ENCODE measurements at regions not wholly inside any gene's neighbourhood (a gene's known extent, or its start where the extent isn't known, plus 50 kb on each side); places are given as distances from the start of the nearest gene placed in this dataset.
A peak's percentile ranks its signal among the peaks of the same experiment; 100 is the strongest.

DNA sequence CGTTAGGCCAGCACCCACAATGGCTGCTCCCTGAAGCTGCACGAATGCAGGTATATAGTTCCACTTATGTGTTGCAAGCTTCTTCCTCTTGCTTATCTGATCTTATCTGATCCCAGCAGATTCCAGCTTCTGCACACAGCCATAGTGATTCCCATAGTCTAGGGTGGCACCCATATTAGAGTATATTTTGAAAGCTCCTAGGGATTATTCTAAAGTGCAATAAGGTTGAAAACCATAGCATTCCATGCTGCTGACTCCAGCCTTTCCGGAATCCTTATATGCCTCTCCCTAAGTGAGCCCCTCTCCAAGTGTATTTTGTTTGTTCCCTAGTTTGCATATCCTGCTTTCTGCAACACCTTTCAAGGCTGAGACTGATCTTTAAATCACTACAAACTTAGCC, 432.0 kb downstream of the SETD4 start:
- TF ChIP-seq SMC3 (IDR thresholded peaks at IDR 0.05) (no peak), TFCP2L1 (CRISPR knock-in tag; IDR thresholded peaks at IDR 0.05) (no peak), FOSL2 (IDR thresholded peaks at IDR 0.05) (no peak), FOSL2 (CRISPR knock-in tag; IDR thresholded peaks at IDR 0.05) (no peak), RAD21 (conservative IDR thresholded peaks at IDR 0.05 in 1 of 2, IDR thresholded peaks at IDR 0.05 in 1 of 2) (no peak)
- TF ChIP-seq, protein P1, sequence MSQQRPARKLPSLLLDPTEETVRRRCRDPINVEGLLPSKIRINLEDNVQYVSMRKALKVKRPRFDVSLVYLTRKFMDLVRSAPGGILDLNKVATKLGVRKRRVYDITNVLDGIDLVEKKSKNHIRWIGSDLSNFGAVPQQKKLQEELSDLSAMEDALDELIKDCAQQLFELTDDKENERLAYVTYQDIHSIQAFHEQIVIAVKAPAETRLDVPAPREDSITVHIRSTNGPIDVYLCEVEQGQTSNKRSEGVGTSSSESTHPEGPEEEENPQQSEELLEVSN (IDR thresholded peaks at IDR 0.05; ENCODE audit: borderline replicate concordance, low read depth) = no peak
- no peak for FAIRE-seq
- WGBS (ENCODE audit: missing lambda C conversion rate) = 25% methylated on average over 3 of the region's 3 CpGs
- no peak overlapping the region for H3K4me2 ChIP-seq
- no peaks in the 10 kb centered on the region for H3K9me3 ChIP-seq
- H3K4me3 ChIP-seq = no peak overlapping the region
- H3K4me1 ChIP-seq = no peaks in the 10 kb centered on the region
- no peak for DNase-seq (ENCODE audit: low read depth in 1 of 2, low spot score in 1 of 2)
- no peak overlapping the region for H3K27ac ChIP-seq
- CTCF ChIA-PET = no interaction called here
- ATAC-seq = no peak
- POLR2A ChIA-PET = no interaction called here

DNA sequence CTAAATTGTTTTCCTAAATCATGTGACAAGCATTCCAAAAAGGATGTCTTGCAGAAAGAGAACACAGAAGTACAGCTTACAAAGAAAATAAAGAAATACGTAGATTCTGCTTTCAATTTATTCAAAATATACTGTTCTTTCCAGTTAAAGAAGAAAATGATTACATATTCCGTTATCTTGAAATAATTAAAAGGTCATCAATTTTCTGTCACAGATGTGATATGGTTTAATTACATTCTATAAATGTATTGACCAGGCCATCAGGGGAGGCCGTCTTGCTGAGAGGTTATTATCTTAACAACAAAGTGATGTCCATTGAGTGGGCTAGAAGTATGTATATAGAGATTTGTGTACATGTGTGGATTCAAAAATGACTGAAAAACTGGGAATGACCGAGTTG, 432.9 kb downstream of the SETD4 start:
- ChIA-PET POLR2A (no interaction called here), CTCF (no interaction called here)
- ATAC-seq (no peak), FAIRE-seq (no peak), DNase-seq (ENCODE audit: low read depth in 1 of 2, low spot score in 1 of 2) (no peak)
- H3K9me3 ChIP-seq = no peaks in the 10 kb centered on the region
- 11% methylated on average over 4 of the region's 4 CpGs for WGBS (ENCODE audit: missing lambda C conversion rate)
- no peak overlapping the region for H3K4me2 ChIP-seq
- no peak overlapping the region for H3K4me3 ChIP-seq
- peak; percentile 37 for TF ChIP-seq MAFK (IDR thresholded peaks at IDR 0.05; ENCODE audit: partially characterized antibody)
- no peak for TF ChIP-seq PHF8 (IDR thresholded peaks at IDR 0.05; ENCODE audit: borderline replicate concordance, low read depth)
- H3K27ac ChIP-seq = no peak overlapping the region
- no peaks in the 10 kb centered on the region for H3K4me1 ChIP-seq

DNA sequence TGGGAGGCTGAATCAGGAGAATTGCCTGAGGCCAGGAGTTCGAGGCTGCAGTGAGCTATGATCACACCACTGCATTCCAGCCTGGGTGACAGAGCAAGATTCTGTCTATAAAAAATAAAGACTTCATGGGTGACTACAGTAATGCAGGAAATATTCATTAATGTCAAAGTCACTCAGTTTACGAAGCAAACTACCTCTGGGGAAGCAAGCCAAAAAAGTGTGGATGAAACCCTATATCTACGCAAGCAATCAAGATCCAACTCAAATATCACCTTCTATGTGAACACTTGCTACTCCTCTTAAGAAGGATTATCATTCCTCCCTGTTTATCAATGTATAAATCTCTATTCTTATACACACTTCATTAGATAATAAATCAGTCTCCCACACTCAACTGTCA, 434.8 kb downstream of the SETD4 start:
- DNase-seq (ENCODE audit: low read depth in 1 of 2, low spot score in 1 of 2) = no peak
- Histone ChIP-seq H3K9me3 (no peaks in the 10 kb centered on the region), H3K4me3 (no peak overlapping the region), H3K27ac (no peak overlapping the region), H3K4me2 (no peak overlapping the region), H3K4me1 (no peaks in the 10 kb centered on the region)
- no peak for FAIRE-seq
- ChIA-PET POLR2A (no interaction called here), CTCF (interaction anchor here (2.0 kb wide), 1 partner anchor 10 kb away, joined by 5 read pairs; no protein-coding TSS in a partner anchor)
- 28% methylated on average over 3 of the region's 3 CpGs for WGBS (ENCODE audit: missing lambda C conversion rate)
- ATAC-seq = no peak
- TF ChIP-seq NFE2L2 (conservative IDR thresholded peaks at IDR 0.05; ENCODE audit: low read length) = no peak
- TF ChIP-seq CHD4 (IDR thresholded peaks at IDR 0.05; ENCODE audit: borderline replicate concordance) = no peak
- TF ChIP-seq FOSL2 (IDR thresholded peaks at IDR 0.05) = no peak
- no peak for TF ChIP-seq FOSL2 (CRISPR knock-in tag; IDR thresholded peaks at IDR 0.05)
- TF ChIP-seq CEBPB (IDR thresholded peaks at IDR 0.05) = no peak
- no peak for TF ChIP-seq EHMT2 (IDR thresholded peaks at IDR 0.05; ENCODE audit: low read depth)
- TF ChIP-seq CHD2 (IDR thresholded peaks at IDR 0.05; ENCODE audit: low read length, partially characterized antibody) = no peak
- TF ChIP-seq, protein P1 (IDR thresholded peaks at IDR 0.05; ENCODE audit: borderline replicate concordance, low read depth) = no peak
- TF ChIP-seq RAD21 (conservative IDR thresholded peaks at IDR 0.05 in 1 of 2, IDR thresholded peaks at IDR 0.05 in 1 of 2) = no peak
- TF ChIP-seq GATA3 (IDR thresholded peaks at IDR 0.05; ENCODE audit: borderline replicate concordance) = no peak
- TF ChIP-seq, protein P2, sequence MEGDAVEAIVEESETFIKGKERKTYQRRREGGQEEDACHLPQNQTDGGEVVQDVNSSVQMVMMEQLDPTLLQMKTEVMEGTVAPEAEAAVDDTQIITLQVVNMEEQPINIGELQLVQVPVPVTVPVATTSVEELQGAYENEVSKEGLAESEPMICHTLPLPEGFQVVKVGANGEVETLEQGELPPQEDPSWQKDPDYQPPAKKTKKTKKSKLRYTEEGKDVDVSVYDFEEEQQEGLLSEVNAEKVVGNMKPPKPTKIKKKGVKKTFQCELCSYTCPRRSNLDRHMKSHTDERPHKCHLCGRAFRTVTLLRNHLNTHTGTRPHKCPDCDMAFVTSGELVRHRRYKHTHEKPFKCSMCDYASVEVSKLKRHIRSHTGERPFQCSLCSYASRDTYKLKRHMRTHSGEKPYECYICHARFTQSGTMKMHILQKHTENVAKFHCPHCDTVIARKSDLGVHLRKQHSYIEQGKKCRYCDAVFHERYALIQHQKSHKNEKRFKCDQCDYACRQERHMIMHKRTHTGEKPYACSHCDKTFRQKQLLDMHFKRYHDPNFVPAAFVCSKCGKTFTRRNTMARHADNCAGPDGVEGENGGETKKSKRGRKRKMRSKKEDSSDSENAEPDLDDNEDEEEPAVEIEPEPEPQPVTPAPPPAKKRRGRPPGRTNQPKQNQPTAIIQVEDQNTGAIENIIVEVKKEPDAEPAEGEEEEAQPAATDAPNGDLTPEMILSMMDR (IDR thresholded peaks at IDR 0.05) = no peak
- TF ChIP-seq POLR2AphosphoS2 (conservative IDR thresholded peaks at IDR 0.05; ENCODE audit: low read length) = no peak
- no peak for TF ChIP-seq MYC (IDR thresholded peaks at IDR 0.05; ENCODE audit: borderline replicate concordance, low read length)
- TF ChIP-seq, protein P3, sequence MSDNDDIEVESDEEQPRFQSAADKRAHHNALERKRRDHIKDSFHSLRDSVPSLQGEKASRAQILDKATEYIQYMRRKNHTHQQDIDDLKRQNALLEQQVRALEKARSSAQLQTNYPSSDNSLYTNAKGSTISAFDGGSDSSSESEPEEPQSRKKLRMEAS (IDR thresholded peaks at IDR 0.05) = no peak
- no peak for TF ChIP-seq BHLHE40 (IDR thresholded peaks at IDR 0.05; ENCODE audit: low read depth, low read length)
- TF ChIP-seq RCOR1 (IDR thresholded peaks at IDR 0.05; ENCODE audit: low read depth, low read length) = no peak
- TF ChIP-seq EHF (CRISPR knock-in tag; IDR thresholded peaks at IDR 0.05) = no peak
- TF ChIP-seq MAFK (IDR thresholded peaks at IDR 0.05; ENCODE audit: partially characterized antibody) = no peak
- no peak for TF ChIP-seq ZSCAN20 (CRISPR knock-in tag; IDR thresholded peaks at IDR 0.05)
- TF ChIP-seq, protein P4, sequence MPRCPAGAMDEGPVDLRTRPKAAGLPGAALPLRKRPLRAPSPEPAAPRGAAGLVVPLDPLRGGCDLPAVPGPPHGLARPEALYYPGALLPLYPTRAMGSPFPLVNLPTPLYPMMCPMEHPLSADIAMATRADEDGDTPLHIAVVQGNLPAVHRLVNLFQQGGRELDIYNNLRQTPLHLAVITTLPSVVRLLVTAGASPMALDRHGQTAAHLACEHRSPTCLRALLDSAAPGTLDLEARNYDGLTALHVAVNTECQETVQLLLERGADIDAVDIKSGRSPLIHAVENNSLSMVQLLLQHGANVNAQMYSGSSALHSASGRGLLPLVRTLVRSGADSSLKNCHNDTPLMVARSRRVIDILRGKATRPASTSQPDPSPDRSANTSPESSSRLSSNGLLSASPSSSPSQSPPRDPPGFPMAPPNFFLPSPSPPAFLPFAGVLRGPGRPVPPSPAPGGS (IDR thresholded peaks at IDR 0.05) = no peak
- TF ChIP-seq RFX5 (IDR thresholded peaks at IDR 0.05) = no peak

All from A549 (cell line).